Stimulated activated CD4-positive, alpha-beta T cell treated with anti-CD3 and anti-CD28 coated beads, Interleukin-15, amount 100 ng/mL, for 48 hours (primary cell): ENCODE measurements at regions not wholly inside any gene's neighbourhood (a gene's known extent, or its start where the extent isn't known, plus 50 kb on each side); places are given as distances from the start of the nearest gene placed in this dataset.
"Not testable (repeated sequence)": the region's sequence is repeated elsewhere in the genome, so short reads cannot be mapped to it uniquely, and the experiment has no call there.

Experiments used
- DNase-seq, 2 donors: peaks; one replicate each; pipeline ENCODE4 v3.0.0-alpha.2; 2020; ENCODE audit warnings: low read depth in 2 of 2

DNA sequence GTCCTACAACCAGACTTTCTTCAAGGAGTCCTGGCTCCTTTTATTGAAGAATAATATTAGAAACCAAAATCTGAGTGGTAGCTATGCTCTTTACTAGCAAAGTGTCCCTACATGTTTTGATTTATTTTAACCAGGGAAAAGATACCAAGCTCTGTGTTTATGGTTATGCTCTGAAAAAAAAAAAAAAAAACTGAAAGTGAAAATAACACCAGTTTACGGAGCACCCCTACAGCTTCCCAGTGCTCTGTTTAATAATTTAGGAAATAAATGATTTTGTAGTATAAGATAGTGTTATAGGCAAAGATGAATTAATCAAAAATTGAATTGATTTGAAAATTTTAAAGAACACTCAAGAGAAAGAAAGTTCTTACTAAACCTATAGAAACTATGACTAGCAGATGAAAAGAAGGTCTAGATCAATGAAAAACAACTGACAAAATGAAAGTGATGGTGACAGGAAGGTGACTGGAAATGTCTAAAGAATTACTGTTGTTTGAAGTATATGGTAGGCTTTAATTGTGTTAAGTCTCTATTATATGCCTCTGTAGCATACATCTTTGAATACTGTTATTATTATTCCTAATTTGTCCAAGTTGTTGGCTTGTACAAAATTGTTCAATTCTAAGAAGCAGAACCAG is 1698.4 kb upstream of the PCDH10 start:
- DNase-seq = no peak

DNA sequence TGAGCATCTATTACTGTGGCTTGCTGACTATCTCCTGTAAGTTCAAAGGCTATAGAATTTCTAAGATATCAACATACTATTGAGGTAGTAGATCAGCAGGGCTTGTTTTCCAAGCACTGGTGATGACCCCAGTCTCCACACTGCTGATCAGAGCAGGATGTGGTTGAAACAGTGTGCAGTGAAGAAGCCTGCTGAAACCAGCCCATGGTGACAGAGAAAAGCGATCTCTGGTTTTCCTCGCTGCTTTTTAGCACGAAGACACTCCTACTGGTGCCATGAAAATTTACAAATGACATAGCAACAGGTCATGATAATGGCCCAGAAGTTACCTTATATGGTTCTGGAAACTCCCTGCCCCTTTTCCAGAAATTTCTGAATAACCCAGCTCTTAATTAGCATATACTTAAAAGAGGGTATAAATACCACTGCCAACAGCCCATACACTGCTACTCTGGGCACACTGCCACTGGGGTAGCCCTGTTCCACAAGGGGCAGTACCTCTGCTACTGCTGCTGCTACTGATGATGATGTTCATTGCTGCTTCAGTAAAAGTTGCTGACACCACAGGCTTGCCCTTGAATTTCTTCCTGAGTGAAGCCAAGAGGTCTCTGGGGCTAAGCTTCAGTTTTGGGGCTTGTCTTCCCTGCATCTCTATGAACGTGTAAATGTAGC is 1689.5 kb upstream of the PCDH10 start:
- DNase-seq = no peak

- DNase-seq = no peak
Measured at GRCh38 chr4:131470360-131470759, 1678.7 kb upstream of the PCDH10 start.

DNA sequence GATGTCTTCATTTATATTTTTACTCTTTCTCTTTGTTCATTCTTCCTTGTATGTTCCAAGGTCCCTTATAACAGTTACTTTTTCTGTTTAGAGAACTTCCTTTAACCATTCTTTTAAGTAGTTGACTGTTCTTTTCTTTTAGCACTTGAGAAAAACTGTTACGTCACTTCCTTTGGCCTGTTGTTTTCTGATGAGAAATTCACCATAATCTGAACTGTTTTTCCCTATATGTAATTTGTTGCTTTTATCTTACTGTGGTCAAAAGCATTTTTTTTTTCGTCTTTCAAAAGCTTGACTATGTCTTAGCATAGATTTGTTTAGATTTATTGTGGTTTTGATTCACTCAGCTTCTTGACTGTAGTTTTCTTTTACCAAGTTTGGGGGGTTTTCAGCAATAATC is 1660.3 kb upstream of the PCDH10 start:
- no peak for DNase-seq

DNA sequence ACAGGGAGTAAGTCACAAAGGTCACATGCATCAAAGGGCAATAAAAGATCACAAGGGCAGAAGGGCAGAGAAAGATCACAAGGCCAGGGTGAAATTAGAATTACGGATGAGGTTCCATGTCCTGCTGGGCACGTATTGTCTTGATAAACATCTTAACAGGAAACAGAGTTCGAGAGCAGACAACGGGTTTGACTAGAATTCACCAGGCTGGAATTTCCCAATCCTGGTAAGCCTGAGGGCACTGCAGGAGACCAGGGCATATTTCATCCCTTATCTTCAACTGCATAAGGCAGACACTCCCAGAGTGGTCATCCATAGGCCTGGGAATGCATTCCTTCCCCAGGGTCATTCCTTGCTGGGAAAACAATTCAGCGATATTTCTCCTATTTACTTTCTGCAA is 1652.9 kb upstream of the PCDH10 start:
- DNase-seq = not testable (repeated sequence)

DNA sequence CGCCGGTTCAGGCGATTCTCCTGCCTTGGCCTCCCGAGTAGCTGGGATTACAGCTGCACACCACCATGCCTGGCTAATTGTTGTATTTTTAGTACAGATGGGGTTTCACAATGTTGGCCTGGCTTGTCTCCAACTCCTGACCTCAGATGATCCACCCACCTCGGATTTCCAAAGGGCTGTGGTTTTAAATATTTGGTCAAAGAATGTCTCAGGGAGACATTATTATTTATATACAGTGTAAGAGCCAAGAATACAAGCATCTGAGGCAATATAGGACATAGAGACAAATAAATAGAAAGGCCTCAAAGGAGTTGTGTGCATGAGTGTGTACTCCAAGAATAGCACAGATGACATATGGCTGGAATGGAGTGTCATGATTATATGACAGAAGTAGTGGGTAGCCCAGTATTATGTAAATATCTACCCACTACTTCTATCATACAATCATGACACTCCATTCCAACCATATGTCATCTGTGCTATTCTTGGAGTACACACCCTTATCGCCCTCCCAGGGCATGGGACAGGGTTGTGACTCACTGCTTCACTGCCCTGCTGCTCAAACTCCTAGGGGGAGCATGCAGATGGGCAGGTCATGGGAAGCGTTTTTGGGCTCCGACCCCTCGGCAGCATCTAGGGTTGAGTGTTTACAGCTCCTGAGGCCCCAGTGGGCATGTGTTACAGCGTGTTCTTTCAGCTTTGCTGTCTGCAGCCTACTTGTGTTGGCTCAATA is 1649.8 kb upstream of the PCDH10 start:
- DNase-seq = no peak

- DNase-seq = no peak
Measured at GRCh38 chr4:131509521-131509920, 1639.6 kb upstream of the PCDH10 start.

- no peak for DNase-seq
Measured at GRCh38 chr4:131526686-131527085, 1622.4 kb upstream of the PCDH10 start.

DNA sequence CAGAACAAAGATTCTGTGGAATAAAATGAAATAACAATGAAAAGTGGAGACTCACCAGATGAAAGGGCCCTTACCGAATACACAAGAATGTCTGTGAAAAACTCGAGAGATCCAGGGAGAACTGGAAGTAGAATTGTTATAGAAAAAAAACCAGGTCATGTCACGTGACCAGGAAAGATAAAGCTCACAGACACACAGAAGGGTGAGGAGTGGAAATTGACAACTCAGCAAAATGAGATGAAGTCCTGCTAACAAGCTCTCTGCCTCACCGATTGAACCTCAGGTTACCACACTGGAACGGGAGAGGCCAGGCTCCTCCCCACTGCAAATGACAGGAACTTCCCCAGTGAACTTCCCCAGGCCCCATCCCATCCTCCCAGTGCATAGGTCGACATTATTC is 1618.0 kb upstream of the PCDH10 start:
- DNase-seq = no peak

- no peak for DNase-seq
Measured at GRCh38 chr4:131534944-131535645, 1614.0 kb upstream of the PCDH10 start.

GRCh38 chr4:131540256-131540655 is 1608.8 kb upstream of the PCDH10 start:
- DNase-seq = no peak

DNA sequence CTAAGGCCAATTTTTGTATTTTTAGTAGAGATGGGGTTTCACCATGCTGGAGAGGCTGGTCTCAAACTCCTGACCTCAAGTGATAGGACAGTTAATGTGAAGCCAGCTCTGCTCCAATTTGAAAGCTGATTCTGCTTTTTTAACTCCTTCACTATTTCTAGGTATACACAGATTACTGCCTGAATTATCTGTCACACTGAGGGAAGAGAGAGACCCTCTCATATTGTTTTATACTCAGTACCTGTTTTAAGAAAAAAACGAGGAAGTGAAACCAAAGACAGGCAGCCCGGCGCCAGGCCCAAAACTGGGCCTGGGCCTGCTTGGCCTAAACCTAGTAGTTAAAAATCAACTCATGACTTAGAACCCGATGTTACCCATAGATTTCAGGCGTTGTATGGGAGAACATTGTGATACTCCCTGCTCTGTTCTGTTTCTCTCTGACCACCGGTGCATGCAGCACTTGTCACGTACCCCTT is 1601.5 kb upstream of the PCDH10 start:
- no peak for DNase-seq

DNA sequence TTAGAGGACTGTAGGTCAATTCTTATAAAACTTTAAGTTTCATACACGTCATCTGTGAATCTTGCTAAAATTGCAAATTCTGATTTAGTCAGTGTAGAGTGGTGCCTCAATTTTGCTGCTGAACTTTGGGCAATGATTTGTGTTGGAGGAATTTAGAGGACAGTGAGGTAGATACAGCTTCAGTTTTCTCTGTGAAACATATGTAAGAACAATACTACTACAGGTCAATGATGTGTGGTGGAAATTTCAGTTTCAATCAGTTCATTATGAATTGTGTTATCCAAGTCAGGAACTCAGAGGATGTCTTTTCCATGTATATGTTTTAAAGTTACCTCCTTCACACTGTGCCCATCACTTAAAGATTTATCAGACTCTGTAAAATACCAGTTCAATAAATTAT is 1597.8 kb upstream of the PCDH10 start:
- DNase-seq = no peak

GRCh38 chr4:131566026-131566425 is 1583.1 kb upstream of the PCDH10 start:
- no peak for DNase-seq

DNA sequence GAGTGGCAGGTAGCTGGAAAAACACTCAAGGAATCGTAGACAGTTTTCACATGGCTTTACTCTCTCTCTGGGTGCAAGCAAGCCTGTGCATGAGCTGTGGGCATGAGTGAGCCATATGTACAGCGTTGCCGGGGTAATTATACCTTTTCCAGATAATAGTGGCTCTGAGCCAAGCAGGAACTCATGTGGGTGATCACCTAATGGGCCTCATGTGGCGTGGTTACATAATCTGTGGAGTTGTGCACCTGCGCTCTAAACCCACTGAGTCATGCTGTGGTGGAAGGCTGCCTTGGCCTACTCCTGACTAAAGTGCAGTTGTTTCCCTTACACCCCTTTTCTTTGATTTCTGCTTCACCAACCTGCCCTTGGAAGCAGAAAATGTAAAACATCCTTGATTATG is 1564.5 kb upstream of the PCDH10 start:
- DNase-seq = no peak

GRCh38 chr4:131595140-131595539 is 1554.0 kb upstream of the PCDH10 start:
- DNase-seq = no peak

GRCh38 chr4:131603705-131604104 is 1545.4 kb upstream of the PCDH10 start:
- no peak for DNase-seq

GRCh38 chr4:131609039-131609438 is 1540.1 kb upstream of the PCDH10 start:
- no peak for DNase-seq

- not testable (repeated sequence) for DNase-seq
Measured at GRCh38 chr4:131610517-131610916, 1538.6 kb upstream of the PCDH10 start.

- no peak for DNase-seq
Measured at GRCh38 chr4:131613086-131613823, 1535.8 kb upstream of the PCDH10 start.

DNA sequence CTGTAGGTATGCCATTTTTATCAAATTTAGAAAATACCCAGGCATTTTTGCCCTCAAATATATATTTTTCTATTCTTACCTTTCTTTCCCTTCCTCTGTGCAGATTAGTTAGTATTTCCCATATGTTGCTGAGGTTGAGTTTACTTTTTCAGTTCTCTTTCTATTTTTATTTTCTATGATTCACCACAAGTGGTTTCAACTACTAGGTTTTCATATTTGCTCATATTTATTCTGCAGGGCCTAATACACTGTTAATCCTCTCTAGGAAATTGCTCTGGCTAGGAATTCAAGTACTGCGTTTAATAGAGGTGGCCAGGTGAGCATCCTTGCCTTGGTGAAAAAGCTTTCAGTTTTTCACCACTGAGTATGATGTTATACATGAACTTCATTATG is 1535.3 kb upstream of the PCDH10 start:
- no peak for DNase-seq

GRCh38 chr4:131632877-131633276 is 1516.2 kb upstream of the PCDH10 start:
- no peak for DNase-seq
